Gastrocnemius medialis (tissue), 4 donors: ENCODE measurements at regions not wholly inside any gene's neighbourhood (a gene's known extent, or its start where the extent isn't known, plus 50 kb on each side); places are given as distances from the start of the nearest gene placed in this dataset.

Experiments used
- ATAC-seq, 2 donors: fragments of 150-250 bp; one replicate each; pipeline ENCODE4 v1.9.1; 2016
- DNase-seq, 2 donors: peaks; one replicate each; pipeline ENCODE4 v3.0.0-alpha.2; 2019
- H3K27ac ChIP-seq, 4 donors: fragments of 200-600 bp; sonication (generic); 1 replicate in 1 of 4; 2 replicates in 3 of 4; pipeline ENCODE4 v1.5.1; 2016 to 2018; ENCODE audit warnings: mild to moderate bottlenecking in 2 of 4, moderate library complexity in 1 of 4
- H3K27me3 ChIP-seq, 3 donors: fragments of 200-600 bp; sonication (generic) in 2 of 3; 1 replicate in 1 of 3; 2 replicates in 2 of 3; pipeline versions ENCODE4 v1.5.1 to v1.6.0; 2016 to 2019; ENCODE audit warnings: mild to moderate bottlenecking in 1 of 3, moderate library complexity in 1 of 3
- H3K36me3 ChIP-seq, 2 donors: fragments of 200-600 bp; sonication (generic) in 1 of 2; one replicate each; pipeline ENCODE4 v1.5.1; 2017 to 2018
- H3K4me1 ChIP-seq, 2 donors: fragments of 200-600 bp; sonication (generic) in 1 of 2; one replicate each; pipeline ENCODE4 v1.5.1; 2016 to 2017; ENCODE audit warnings: mild to moderate bottlenecking in 2 of 2
- H3K4me3 ChIP-seq, 4 donors: fragments of 200-600 bp; sonication (generic) in 3 of 4; 1 replicate in 1 of 4; 2 replicates in 3 of 4; pipeline ENCODE4 v1.5.1; 2016 to 2019; ENCODE audit warnings: mild to moderate bottlenecking in 2 of 4
- H3K9me3 ChIP-seq, 3 donors: fragments of 200-600 bp; sonication (generic) in 2 of 3; 1 replicate in 1 of 3; 2 replicates in 2 of 3; pipeline ENCODE4 v1.5.1; 2016 to 2019
- POLR2A ChIP-seq, 2 donors: fragments of 450-650 bp; IDR thresholded peaks; one replicate each; pipeline ENCODE4 v1.6.1; 2017; ENCODE audit warnings: antibody characterized with exemption in 2 of 2, mild to moderate bottlenecking in 2 of 2, moderate library complexity in 2 of 2
- in situ Hi-C, 4 donors: fragments of 200-750 bp; cut with MboI; loops; one replicate each; pipeline versions ENCODE4 v1.15.0 to v1.8.0; 2017; ENCODE audit warnings: low sequenced_read_pairs in 4 of 4
- intact Hi-C: fragments of 100-400 bp; cut with DNase I; formaldehyde crosslinking; loops from one replicate; pipeline ENCODE4 v1.15.1; 2023; ENCODE audit warnings: low total_unique reads
- TF ChIP-seq, protein P1 (sequence below), 5 experiments: fragments of 450-650 bp in 3 of 5; fragments of 200-600 bp in 2 of 5; sonication (generic) in 2 of 5; IDR thresholded peaks in 4 of 5; conservative IDR thresholded peaks in 1 of 5; 1 replicate in 4 of 5; 2 replicates in 1 of 5; pipeline ENCODE4 v1.5.1; 2016 to 2019; ENCODE audit warnings: antibody characterized with exemption in 5 of 5, mild to moderate bottlenecking in 3 of 5, moderate library complexity in 3 of 5

DNA sequence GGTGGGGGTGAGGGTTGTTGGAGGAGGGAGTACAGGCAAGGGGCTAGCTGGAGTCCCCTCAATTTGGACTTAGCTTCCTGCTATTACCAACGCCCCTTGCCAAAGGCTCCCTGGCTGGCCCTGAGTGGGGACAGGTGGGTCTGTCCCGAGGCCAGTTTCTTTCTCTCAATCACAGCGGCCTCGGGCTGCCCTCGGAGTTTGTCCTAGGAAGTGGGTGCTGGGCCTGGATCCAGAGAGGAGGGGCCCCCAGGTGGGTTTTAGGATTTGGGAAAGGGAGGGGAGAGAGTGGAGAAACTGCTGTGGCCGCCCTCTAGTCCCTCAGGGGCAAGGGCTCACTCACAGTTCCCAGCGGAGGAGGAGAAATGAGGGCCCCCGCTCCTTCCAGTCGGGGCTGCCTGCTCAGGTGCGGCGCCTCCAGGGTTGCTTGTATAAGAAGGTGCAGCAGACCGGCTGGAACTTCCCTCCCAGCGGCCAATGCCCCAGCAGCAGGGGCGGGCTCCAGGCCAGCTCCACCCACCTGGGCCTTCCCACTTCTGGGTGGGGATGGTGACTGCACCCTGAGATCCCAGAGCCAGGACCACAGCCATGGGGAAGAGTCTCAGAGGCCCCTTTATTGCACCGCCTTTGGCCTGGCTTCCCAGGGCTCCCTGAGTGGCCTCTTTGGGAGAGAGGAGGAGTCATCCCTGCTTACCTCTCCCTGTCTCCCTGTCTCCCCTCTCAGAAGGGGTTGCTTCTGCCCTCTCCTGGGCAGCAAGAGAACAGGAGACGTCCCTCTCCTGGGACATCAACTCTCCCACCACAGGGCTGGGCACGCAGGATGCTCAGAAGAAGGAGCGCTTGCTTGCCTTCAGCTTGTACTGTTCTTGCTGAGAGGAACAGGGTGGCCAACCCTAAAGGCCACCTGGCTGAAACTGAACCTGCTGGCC is 112.0 kb upstream of the SMURF2 start:
- no peak for DNase-seq
- H3K27me3 ChIP-seq, result peaks cover 0 to 4% (median 0%) of the 10 kb centered on the region in 3 donors
- H3K36me3 ChIP-seq, result peaks cover 0 to 5% of the 10 kb centered on the region in 2 donors
- no peak for TF ChIP-seq POLR2A (IDR thresholded peaks at IDR 0.05)
- TF ChIP-seq, protein P1, sequence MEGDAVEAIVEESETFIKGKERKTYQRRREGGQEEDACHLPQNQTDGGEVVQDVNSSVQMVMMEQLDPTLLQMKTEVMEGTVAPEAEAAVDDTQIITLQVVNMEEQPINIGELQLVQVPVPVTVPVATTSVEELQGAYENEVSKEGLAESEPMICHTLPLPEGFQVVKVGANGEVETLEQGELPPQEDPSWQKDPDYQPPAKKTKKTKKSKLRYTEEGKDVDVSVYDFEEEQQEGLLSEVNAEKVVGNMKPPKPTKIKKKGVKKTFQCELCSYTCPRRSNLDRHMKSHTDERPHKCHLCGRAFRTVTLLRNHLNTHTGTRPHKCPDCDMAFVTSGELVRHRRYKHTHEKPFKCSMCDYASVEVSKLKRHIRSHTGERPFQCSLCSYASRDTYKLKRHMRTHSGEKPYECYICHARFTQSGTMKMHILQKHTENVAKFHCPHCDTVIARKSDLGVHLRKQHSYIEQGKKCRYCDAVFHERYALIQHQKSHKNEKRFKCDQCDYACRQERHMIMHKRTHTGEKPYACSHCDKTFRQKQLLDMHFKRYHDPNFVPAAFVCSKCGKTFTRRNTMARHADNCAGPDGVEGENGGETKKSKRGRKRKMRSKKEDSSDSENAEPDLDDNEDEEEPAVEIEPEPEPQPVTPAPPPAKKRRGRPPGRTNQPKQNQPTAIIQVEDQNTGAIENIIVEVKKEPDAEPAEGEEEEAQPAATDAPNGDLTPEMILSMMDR (IDR thresholded peaks at IDR 0.05 in 4 of 5, conservative IDR thresholded peaks at IDR 0.05 in 1 of 5), result no peak
- intact Hi-C loops (no loop called here), in situ Hi-C loops (no loop called here)
- no peak for ATAC-seq
- no peak overlapping the region for H3K4me3 ChIP-seq
- H3K4me1 ChIP-seq, result peaks cover 10 to 14% of the 10 kb centered on the region in 2 donors
- H3K27ac ChIP-seq, result no peak overlapping the region
- H3K9me3 ChIP-seq, result no peaks in the 10 kb centered on the region

DNA sequence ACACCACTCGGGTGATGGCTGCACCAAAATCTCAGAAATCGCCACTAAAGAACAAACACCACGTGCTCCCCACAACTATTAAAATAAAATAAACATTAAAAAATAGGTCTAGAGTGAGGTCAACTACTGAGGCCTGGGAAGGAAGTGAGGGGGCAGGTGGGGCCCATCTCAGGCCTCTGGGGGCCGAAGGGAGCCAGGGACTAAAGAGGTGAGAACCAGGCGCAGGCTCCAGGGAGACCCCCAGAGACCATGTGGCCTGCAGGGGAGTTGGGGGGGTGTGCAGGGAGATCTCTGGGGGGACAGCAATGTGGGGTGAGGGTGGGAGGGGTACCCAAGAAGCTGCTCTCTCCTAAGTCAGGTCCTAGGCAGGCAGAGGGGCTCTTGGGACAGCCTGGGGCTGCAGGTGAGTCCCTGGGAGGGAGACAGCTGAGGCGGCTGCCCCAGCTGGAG is 111.3 kb upstream of the SMURF2 start:
- Histone ChIP-seq H3K27ac (no peak overlapping the region), H3K9me3 (no peaks in the 10 kb centered on the region), H3K36me3 (peaks cover 0 to 5% of the 10 kb centered on the region in 2 donors), H3K27me3 (no peaks in the 10 kb centered on the region), H3K4me1 (peaks cover 10 to 14% of the 10 kb centered on the region in 2 donors), H3K4me3 (no peak overlapping the region)
- intact Hi-C loops (no loop called here), in situ Hi-C loops (no loop called here)
- ATAC-seq (no peak), DNase-seq (no peak)
- TF ChIP-seq, protein P1 (IDR thresholded peaks at IDR 0.05 in 4 of 5, conservative IDR thresholded peaks at IDR 0.05 in 1 of 5), result no peak
- no peak for TF ChIP-seq POLR2A (IDR thresholded peaks at IDR 0.05)

DNA sequence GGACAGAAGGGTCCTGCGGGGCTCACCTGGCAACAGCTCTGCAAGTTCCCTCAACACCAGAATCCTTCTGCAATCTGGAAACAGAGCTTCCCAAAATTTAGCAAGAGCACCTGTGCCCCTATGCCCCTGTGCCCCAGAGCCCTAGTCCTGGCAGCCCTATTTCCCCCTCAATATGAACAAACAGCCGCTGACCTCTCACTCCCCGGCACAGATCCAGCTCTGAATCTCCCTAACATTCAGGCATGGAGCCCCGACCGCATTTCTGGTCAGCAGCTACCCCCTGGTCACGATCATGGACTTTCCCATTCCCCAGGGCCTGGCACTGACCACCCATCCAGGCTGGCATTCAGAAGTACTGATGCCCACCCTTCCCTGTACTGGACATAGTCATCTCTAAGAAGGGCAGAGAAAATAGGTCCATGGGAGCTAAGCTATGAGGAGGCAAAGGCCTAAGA is 110.8 kb upstream of the SMURF2 start:
- no peaks in the 10 kb centered on the region for H3K9me3 ChIP-seq
- DNase-seq, result no peak
- no peak for TF ChIP-seq POLR2A (IDR thresholded peaks at IDR 0.05)
- TF ChIP-seq, protein P1 (IDR thresholded peaks at IDR 0.05 in 4 of 5, conservative IDR thresholded peaks at IDR 0.05 in 1 of 5), result no peak
- H3K4me3 ChIP-seq, result no peak overlapping the region
- peaks cover 9 to 10% of the 10 kb centered on the region in 2 donors for H3K4me1 ChIP-seq
- intact Hi-C loops (no loop called here), in situ Hi-C loops (no loop called here)
- peaks cover 0 to 5% of the 10 kb centered on the region in 2 donors for H3K36me3 ChIP-seq
- H3K27ac ChIP-seq, result no peak overlapping the region
- no peaks in the 10 kb centered on the region for H3K27me3 ChIP-seq
- ATAC-seq, result no peak

DNA sequence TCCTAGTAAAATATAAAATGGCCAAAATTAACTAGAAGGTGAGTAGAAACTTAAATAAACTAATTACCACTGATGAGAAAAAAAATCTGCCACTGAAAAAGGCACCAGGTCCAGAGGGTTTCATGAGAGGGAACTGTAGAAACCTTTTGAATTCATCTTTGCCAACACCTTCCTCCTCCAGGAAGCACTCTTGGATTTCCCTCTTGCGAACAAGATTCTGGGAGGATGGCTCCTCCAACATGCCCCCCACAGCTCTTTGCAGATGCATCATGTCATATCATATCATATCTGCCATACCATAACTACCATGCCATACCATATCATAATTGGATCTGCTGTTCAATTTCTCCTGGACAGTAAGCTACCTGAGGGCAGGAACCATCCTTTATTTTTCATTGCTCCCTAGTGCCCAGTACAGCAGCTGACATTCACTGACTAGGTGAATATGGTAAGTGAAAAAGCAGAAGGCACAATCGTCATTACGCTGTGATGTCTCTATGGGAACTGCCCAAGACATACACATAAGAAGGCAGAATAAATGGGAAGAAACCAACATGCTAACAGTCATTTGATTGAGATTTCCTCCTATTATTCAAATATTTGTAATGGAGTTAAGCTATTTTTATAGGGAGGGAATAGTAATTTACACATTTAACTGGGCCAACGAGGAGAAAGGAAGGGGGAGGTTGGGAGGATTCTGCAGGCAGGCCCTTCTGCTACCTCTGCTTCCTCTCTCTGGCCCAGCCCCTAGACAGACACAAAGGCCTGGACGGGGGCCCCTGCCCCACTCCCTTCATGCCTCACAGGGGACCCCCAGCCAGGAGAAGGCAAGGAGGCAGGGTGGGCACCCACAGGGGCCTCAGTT is 110.1 kb upstream of the SMURF2 start:
- H3K27ac ChIP-seq, result no peak overlapping the region
- peaks cover 3 to 4% of the 10 kb centered on the region in 2 donors for H3K4me1 ChIP-seq
- H3K36me3 ChIP-seq, result peaks cover 0 to 5% of the 10 kb centered on the region in 2 donors
- no peak overlapping the region for H3K4me3 ChIP-seq
- intact Hi-C loops, result no loop called here
- H3K27me3 ChIP-seq, result no peaks in the 10 kb centered on the region
- DNase-seq, result no peak
- in situ Hi-C loops, result no loop called here
- no peak for TF ChIP-seq POLR2A (IDR thresholded peaks at IDR 0.05)
- TF ChIP-seq, protein P1 (IDR thresholded peaks at IDR 0.05 in 4 of 5, conservative IDR thresholded peaks at IDR 0.05 in 1 of 5), result no peak
- no peaks in the 10 kb centered on the region for H3K9me3 ChIP-seq
- ATAC-seq, result no peak
